Osteocyte (in vitro differentiated cells): ENCODE measurements at regions not wholly inside any gene's neighbourhood (a gene's known extent, or its start where the extent isn't known, plus 50 kb on each side); places are given as distances from the start of the nearest gene placed in this dataset.

Experiments
- DNase-seq: peaks from one replicate; pipeline ENCODE4 v3.0.0; 2021; ENCODE audit warnings: mixed read lengths; ENCODE audit not compliant: unreplicated experiment; ENCODE audit errors: extremely low spot score
- H3K27ac Mint-ChIP-seq: one replicate; pipeline ENCODE4 v1.8.0; 2021; ENCODE audit warnings: mild to moderate bottlenecking, mixed read lengths; ENCODE audit not compliant: unreplicated experiment
- H3K27me3 Mint-ChIP-seq: one replicate; pipeline ENCODE4 v1.8.0; 2021; ENCODE audit warnings: mixed read lengths; ENCODE audit not compliant: unreplicated experiment
- H3K36me3 Mint-ChIP-seq: one replicate; pipeline ENCODE4 v1.8.0; 2021; ENCODE audit warnings: mixed read lengths; ENCODE audit not compliant: unreplicated experiment
- H3K4me1 Mint-ChIP-seq: one replicate; pipeline ENCODE4 v1.8.0; 2021; ENCODE audit warnings: mixed read lengths; ENCODE audit not compliant: unreplicated experiment
- H3K4me3 Mint-ChIP-seq: one replicate; pipeline ENCODE4 v1.8.0; 2021; ENCODE audit warnings: mild to moderate bottlenecking, moderate library complexity, mixed read lengths; ENCODE audit not compliant: unreplicated experiment
- H3K9me3 Mint-ChIP-seq: one replicate; pipeline ENCODE4 v1.8.0; 2021; ENCODE audit warnings: mixed read lengths; ENCODE audit not compliant: unreplicated experiment
- TF ChIP-seq, protein P1 (sequence below): fragments of 200-600 bp; sonication (generic); IDR thresholded peaks from 2 replicates; pipeline ENCODE4 v1.5.0; 2021; ENCODE audit warnings: antibody characterized with exemption, mild to moderate bottlenecking, moderate library complexity

DNA sequence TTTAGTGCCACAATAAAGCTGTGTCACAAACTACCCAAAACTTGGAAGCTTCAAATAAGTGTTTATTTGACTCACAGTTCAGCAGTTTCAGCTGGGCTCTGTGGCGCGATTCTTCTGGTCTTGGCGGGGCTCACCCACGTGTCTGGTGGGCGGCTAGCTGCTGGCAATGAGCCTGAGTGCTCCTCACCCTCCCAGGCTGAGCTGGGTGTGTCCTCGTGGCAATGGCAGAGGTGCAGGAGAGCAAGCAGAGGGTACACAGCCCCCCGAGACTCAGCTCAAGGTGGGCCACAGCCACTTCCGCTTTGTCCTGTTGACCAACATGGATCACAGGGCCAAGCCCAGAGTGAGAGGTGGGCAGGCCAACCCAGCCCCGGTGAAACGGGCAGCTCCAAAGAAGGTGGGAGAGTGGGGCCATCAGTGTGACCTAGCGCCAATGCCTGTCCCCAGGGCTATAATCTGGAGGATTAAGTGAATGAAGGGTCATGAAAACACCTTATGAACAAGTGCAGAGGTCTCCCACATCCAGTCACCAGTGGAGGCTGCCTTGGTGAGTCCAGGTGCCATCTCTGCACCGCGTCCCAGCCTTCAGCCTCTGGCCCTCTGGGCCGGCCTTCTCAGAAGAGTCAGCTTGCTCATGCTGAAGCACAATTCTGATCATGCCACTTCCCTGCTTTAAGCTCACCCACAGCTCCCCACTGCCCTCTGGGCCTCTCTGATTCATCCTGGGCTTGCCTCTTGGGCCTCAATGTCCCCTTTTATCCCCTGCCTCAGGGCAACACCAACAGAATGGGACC lies 74.6 kb upstream of the RTL6 start:
- DNase-seq: no peak
- H3K4me1 Mint-ChIP-seq: peaks cover 7% of the 10 kb centered on the region
- TF ChIP-seq, protein P1, sequence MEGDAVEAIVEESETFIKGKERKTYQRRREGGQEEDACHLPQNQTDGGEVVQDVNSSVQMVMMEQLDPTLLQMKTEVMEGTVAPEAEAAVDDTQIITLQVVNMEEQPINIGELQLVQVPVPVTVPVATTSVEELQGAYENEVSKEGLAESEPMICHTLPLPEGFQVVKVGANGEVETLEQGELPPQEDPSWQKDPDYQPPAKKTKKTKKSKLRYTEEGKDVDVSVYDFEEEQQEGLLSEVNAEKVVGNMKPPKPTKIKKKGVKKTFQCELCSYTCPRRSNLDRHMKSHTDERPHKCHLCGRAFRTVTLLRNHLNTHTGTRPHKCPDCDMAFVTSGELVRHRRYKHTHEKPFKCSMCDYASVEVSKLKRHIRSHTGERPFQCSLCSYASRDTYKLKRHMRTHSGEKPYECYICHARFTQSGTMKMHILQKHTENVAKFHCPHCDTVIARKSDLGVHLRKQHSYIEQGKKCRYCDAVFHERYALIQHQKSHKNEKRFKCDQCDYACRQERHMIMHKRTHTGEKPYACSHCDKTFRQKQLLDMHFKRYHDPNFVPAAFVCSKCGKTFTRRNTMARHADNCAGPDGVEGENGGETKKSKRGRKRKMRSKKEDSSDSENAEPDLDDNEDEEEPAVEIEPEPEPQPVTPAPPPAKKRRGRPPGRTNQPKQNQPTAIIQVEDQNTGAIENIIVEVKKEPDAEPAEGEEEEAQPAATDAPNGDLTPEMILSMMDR: no peak
- no peak overlapping the region for H3K27ac Mint-ChIP-seq
- H3K9me3 Mint-ChIP-seq: no peaks in the 10 kb centered on the region
- peaks cover 12% of the 10 kb centered on the region for H3K27me3 Mint-ChIP-seq
- H3K4me3 Mint-ChIP-seq: no peak overlapping the region
- no peaks in the 10 kb centered on the region for H3K36me3 Mint-ChIP-seq

DNA sequence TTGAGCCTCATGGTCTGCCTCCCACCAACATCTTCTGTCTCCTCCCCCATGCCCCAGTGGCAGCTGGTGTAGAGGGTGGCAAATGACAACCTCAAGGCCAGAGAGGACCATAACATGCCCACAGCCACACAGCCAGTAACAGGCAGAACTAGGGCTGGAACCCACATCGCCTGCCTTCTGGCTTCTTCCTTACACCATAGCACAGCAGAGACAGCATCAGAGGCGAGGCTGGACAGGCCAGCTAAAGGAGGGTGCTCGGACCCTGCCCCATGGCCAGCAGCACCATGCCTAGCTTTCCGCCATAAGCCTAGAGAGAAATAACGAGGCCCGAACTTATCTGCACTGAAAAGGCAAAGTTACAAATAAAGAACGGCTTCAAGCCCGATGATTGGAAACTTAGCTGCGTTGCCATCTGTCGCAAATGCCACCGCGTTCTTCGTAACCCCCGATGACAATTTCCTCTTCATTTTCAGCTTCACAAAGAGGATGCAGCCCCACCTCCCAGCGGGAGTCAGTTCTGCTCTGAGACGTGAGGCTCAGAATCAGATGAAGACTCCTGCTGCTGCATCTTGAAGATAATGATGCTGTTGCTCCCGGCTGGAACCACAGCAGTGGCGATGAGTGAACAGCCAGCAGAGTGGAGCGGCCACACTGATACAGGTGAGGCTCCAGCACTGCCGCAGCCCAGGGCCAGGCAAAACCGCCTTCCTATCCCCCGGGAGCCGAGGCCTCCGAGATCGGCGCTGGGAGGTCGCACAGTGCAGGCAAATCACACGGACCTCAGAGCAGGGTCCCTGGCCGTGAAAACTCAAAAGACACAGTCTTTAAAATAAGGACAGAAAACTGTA lies 73.8 kb upstream of the RTL6 start:
- Mint-ChIP-seq H3K27ac (no peak overlapping the region), H3K27me3 (peaks cover 12% of the 10 kb centered on the region), H3K9me3 (no peaks in the 10 kb centered on the region), H3K4me3 (no peak overlapping the region), H3K36me3 (no peaks in the 10 kb centered on the region), H3K4me1 (peaks cover 7% of the 10 kb centered on the region)
- TF ChIP-seq, protein P1: no peak
- DNase-seq: no peak

DNA sequence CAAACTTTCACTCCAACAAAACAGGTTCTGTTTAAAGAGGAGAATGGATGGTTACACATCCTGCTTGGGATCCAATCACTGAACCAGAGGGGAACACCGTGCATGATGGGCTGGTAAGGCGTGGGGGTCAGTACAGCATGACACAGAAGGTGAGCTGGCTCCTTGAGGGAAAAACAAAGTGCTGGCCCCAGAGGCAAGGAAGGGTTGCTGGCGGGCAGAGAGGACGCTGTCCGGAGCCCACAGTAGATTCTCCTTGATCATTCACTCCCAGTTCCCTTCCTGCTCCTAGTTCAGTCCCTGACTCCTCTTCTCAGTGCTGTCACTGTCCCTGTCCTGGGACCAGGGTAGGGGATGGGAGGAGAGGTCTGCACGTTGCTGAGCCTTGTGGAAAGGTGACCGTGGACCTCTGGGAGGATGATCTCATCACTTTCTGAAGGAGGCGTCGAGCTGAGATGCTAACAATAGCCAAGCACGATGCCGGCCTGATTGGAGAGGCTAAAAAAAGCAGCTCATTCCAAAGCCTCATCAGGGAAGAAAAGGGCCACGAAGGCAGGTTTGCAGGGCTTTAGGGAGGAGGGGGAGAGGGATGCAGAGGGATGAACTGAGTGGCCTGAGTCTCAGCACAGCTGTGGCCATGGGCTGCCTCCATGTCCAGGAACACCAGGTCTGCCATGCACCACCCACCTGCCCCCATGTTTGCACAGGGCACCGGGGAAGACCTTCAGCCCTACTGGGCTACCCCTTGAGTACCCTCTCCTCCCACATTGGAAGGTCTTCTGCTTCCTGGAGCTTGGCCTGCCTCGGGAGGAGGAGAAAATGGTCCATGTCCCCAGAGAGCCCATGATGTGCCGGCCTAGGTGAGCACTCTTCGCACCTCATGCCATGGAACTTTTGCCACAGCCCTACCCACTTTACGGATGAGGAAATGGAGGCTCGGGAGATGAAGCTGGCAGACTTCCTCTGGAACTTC lies 72.7 kb upstream of the RTL6 start:
- Mint-ChIP-seq H3K4me1 (peaks cover 7% of the 10 kb centered on the region), H3K27me3 (peaks cover 12% of the 10 kb centered on the region), H3K36me3 (no peaks in the 10 kb centered on the region), H3K9me3 (peaks cover 5% of the 10 kb centered on the region), H3K27ac (no peak overlapping the region), H3K4me3 (no peak overlapping the region)
- no peak for DNase-seq
- TF ChIP-seq, protein P1: no peak

DNA sequence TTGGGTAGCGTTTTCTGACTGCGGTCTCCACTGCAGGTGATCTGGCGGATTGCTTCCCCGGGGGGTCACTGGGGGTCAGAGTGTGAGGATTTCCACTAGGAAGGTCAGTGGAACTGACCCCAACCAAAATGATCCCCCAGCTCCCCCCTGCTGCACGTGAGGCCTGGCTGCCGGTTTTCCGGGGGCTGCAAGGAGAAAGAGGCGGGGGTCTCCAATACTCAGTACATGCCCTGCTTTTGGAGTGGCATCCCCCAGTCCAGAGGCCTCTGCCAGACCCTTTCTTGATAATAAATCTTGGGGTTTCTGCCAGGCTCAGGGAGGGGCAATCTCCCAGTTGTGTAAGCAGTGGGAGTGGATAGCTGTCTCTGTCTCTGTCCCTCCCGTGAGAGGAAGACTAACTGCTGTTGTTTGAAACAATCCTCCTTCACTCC lies 71.5 kb upstream of the RTL6 start:
- H3K27me3 Mint-ChIP-seq: peaks cover 11% of the 10 kb centered on the region
- TF ChIP-seq, protein P1: no peak
- H3K36me3 Mint-ChIP-seq: no peaks in the 10 kb centered on the region
- H3K4me1 Mint-ChIP-seq: peaks cover 7% of the 10 kb centered on the region
- peaks cover 8% of the 10 kb centered on the region for H3K9me3 Mint-ChIP-seq
- no peak for DNase-seq
- H3K27ac Mint-ChIP-seq: no peak overlapping the region
- no peak overlapping the region for H3K4me3 Mint-ChIP-seq
